ENCODE measurements at regions not wholly inside any gene's neighbourhood (a gene's known extent, or its start where the extent isn't known, plus 50 kb on each side); places are given as distances from the start of the nearest gene placed in this dataset.

DNA sequence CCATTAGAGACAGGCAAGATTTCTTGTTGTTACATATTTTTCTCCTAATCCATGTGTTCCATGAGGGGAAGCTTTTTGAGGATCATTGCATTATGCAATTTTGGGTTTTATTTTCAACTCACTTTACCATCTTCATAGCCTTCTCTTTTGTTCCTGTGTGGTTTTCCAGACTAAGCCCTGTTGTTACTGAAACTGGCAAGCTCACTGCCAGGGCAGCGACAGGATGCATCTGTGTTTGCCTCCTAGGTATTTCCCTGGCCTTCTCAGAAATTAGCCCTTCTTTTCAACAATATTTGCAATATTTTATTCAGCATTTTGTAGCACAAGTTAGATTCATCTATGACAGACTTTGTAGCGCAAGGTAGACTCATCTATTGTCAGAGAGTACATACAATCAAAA, 134.2 kb upstream of the CYYR1 start:
- Histone ChIP-seq H4K20me1 (ENCODE audit: control insufficient read depth, insufficient read depth, low read depth, low read length) (no peaks in the 10 kb centered on the region), H3F3A (ENCODE audit: control insufficient read depth, insufficient read depth) (no peaks in the 10 kb centered on the region)
- TF ChIP-seq EZH2phosphoT487 (IDR thresholded peaks at IDR 0.05; ENCODE audit: borderline replicate concordance, low read length), result no peak
- TF ChIP-seq, protein P1, sequence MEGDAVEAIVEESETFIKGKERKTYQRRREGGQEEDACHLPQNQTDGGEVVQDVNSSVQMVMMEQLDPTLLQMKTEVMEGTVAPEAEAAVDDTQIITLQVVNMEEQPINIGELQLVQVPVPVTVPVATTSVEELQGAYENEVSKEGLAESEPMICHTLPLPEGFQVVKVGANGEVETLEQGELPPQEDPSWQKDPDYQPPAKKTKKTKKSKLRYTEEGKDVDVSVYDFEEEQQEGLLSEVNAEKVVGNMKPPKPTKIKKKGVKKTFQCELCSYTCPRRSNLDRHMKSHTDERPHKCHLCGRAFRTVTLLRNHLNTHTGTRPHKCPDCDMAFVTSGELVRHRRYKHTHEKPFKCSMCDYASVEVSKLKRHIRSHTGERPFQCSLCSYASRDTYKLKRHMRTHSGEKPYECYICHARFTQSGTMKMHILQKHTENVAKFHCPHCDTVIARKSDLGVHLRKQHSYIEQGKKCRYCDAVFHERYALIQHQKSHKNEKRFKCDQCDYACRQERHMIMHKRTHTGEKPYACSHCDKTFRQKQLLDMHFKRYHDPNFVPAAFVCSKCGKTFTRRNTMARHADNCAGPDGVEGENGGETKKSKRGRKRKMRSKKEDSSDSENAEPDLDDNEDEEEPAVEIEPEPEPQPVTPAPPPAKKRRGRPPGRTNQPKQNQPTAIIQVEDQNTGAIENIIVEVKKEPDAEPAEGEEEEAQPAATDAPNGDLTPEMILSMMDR (IDR thresholded peaks at IDR 0.05; ENCODE audit: low read depth, low read length, poor library complexity, severe bottlenecking), result no peak

DNA sequence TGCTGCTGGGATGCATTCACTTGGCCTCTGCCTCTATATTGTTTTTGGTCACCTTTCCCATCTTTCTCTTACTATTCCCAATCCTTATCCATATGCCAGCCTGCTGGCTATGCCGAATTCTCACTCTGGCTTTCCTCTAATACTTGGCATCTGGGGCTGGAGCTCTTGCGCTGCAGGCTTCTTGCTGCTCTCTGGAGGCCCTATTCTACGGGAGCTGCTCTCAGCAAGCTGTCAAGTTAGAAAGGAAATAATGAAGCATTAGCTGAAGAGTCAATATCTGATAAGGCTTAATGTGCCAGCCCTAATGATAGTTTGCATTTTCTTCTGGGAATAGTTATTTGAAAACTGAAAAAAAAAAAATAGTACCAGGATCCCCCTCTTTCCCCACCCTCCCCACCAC, 125.3 kb upstream of the CYYR1 start:
- Histone ChIP-seq H3K4me2 (ENCODE audit: low read length) (no peak overlapping the region), H3F3A (ENCODE audit: control insufficient read depth, insufficient read depth) (no peaks in the 10 kb centered on the region), H4K20me1 (ENCODE audit: control insufficient read depth, insufficient read depth, low read depth, low read length) (no peaks in the 10 kb centered on the region), H3K27me3 (ENCODE audit: control insufficient read depth, low read length) (no peaks in the 10 kb centered on the region), H3K79me2 (ENCODE audit: control insufficient read depth, low read length) (no peaks in the 10 kb centered on the region), H3K9me2 (replicated peaks; ENCODE audit: control insufficient read depth, low read length) (no peaks in the 10 kb centered on the region), H3K36me3 (ENCODE audit: control insufficient read depth, low read length) (no peaks in the 10 kb centered on the region), H3K9me3 (ENCODE audit: control insufficient read depth, insufficient read depth, low read length) (peaks cover 4% of the 10 kb centered on the region; the same call in 1 of the 2 replicates), H3K27ac (ENCODE audit: low read depth, low read length) (no peak overlapping the region), H3K4me3 (ENCODE audit: low read length) (no peak overlapping the region), H3K4me1 (ENCODE audit: control insufficient read depth, low read length) (no peaks in the 10 kb centered on the region)
- no peak for TF ChIP-seq EZH2phosphoT487 (IDR thresholded peaks at IDR 0.05; ENCODE audit: borderline replicate concordance, low read length)
- TF ChIP-seq, protein P1 (IDR thresholded peaks at IDR 0.05; ENCODE audit: low read depth, low read length, poor library complexity, severe bottlenecking), result no peak

More for the DNA sequence above, 134.2 kb upstream of the CYYR1 start:
- Histone ChIP-seq H3K9me2 (replicated peaks; ENCODE audit: control insufficient read depth, low read length) (no peaks in the 10 kb centered on the region), H3K27ac (ENCODE audit: low read depth, low read length) (no peak overlapping the region), H3K27me3 (ENCODE audit: control insufficient read depth, low read length) (no peaks in the 10 kb centered on the region), H3K36me3 (ENCODE audit: control insufficient read depth, low read length) (no peaks in the 10 kb centered on the region), H3K4me1 (ENCODE audit: control insufficient read depth, low read length) (no peaks in the 10 kb centered on the region), H3K79me2 (ENCODE audit: control insufficient read depth, low read length) (no peaks in the 10 kb centered on the region), H3K4me2 (ENCODE audit: low read length) (no peak overlapping the region), H3K4me3 (ENCODE audit: low read length) (no peak overlapping the region), H3K9me3 (ENCODE audit: control insufficient read depth, insufficient read depth, low read length) (no peaks in the 10 kb centered on the region)

DNA sequence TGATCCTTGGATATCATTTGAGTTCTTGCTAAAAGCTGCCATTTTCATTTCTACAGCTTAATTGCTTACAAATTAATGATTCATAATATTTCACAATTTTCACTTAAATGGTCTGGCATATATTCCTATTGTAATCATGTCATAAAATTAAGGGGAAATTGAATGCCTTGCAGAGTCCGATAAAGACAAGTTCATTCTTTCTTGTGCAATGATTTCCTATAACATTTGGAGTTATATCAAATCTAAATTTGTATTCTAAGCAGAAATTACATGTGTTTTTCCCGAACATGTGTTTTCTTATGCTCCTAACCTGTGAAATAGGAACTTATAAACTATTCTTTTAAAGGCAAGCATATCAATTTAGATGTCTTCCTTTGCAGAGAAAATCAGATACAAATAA, 118.3 kb upstream of the CYYR1 start:
- Histone ChIP-seq H3K27me3 (ENCODE audit: control insufficient read depth, low read length) (no peaks in the 10 kb centered on the region), H3K9me3 (ENCODE audit: control insufficient read depth, insufficient read depth, low read length) (peaks cover 2% of the 10 kb centered on the region; the same call in 1 of the 2 replicates), H3F3A (ENCODE audit: control insufficient read depth, insufficient read depth) (no peaks in the 10 kb centered on the region), H3K4me2 (ENCODE audit: low read length) (no peak overlapping the region), H3K36me3 (ENCODE audit: control insufficient read depth, low read length) (no peaks in the 10 kb centered on the region), H3K9me2 (replicated peaks; ENCODE audit: control insufficient read depth, low read length) (no peaks in the 10 kb centered on the region), H4K20me1 (ENCODE audit: control insufficient read depth, insufficient read depth, low read depth, low read length) (no peaks in the 10 kb centered on the region), H3K4me1 (ENCODE audit: control insufficient read depth, low read length) (no peaks in the 10 kb centered on the region), H3K79me2 (ENCODE audit: control insufficient read depth, low read length) (no peaks in the 10 kb centered on the region), H3K27ac (ENCODE audit: low read depth, low read length) (no peak overlapping the region), H3K4me3 (ENCODE audit: low read length) (no peak overlapping the region)
- no peak for TF ChIP-seq EZH2phosphoT487 (IDR thresholded peaks at IDR 0.05; ENCODE audit: borderline replicate concordance, low read length)
- TF ChIP-seq, protein P1 (IDR thresholded peaks at IDR 0.05; ENCODE audit: low read depth, low read length, poor library complexity, severe bottlenecking), result no peak
